OCI-LY1 (cell line): ENCODE measurements at regions not wholly inside any gene's neighbourhood (a gene's known extent, or its start where the extent isn't known, plus 50 kb on each side); places are given as distances from the start of the nearest gene placed in this dataset.

Experiments used
- H2AFZ ChIP-seq: fragments of 200-600 bp; sonication (generic), shearing (Covaris generic); 2 replicates; pipeline ENCODE4 v1.6.0; 2014; ENCODE audit warnings: antibody characterized with exemption, mild to moderate bottlenecking, low read length
- H3F3A ChIP-seq: fragments of 200-600 bp; sonication (generic), shearing (Covaris generic); 2 replicates; pipeline ENCODE4 v1.6.0; 2014; ENCODE audit warnings: mild to moderate bottlenecking, antibody characterized with exemption, low read length, moderate library complexity; ENCODE audit not compliant: insufficient read depth
- H3K27ac ChIP-seq: fragments of 200-600 bp; sonication (generic); 2 replicates; pipeline ENCODE4 v1.5.1; 2014; ENCODE audit warnings: low read length, mixed run types, mild to moderate bottlenecking, low read depth; ENCODE audit not compliant: poor library complexity, severe bottlenecking
- H3K27me3 ChIP-seq: fragments of 200-600 bp; sonication (generic); 2 replicates; pipeline ENCODE4 v1.6.0; 2014; ENCODE audit warnings: antibody characterized with exemption, mild to moderate bottlenecking, low read length, moderate library complexity; ENCODE audit not compliant: insufficient read depth
- H3K36me3 ChIP-seq: fragments of 200-600 bp; sonication (generic); 2 replicates; pipeline ENCODE4 v1.6.1; 2014; ENCODE audit warnings: mild to moderate bottlenecking, antibody characterized with exemption, low read length, moderate library complexity, mixed read lengths; ENCODE audit not compliant: insufficient read depth
- H3K4me1 ChIP-seq: fragments of 200-600 bp; sonication (generic); 2 replicates; pipeline ENCODE4 v1.5.1; 2014; ENCODE audit warnings: mild to moderate bottlenecking, low read length, moderate library complexity; ENCODE audit not compliant: insufficient read depth, severe bottlenecking
- H3K4me2 ChIP-seq: fragments of 200-600 bp; sonication (generic), shearing (Covaris generic); 2 replicates; pipeline ENCODE4 v1.6.1; 2014; ENCODE audit warnings: low read length
- H3K4me3 ChIP-seq: fragments of 200-600 bp; sonication (generic); 2 replicates; pipeline ENCODE4 v1.5.1; 2014; ENCODE audit warnings: low read length, low read depth, mild to moderate bottlenecking, mixed read lengths; ENCODE audit not compliant: poor library complexity, severe bottlenecking
- H3K79me2 ChIP-seq: fragments of 200-600 bp; shearing (Covaris generic); 2 replicates; pipeline ENCODE4 v1.6.1; 2016; ENCODE audit warnings: mixed run types, low read length, mixed read lengths; ENCODE audit not compliant: insufficient read depth
- H3K9ac ChIP-seq: fragments of 200-600 bp; sonication (generic), shearing (Covaris generic); 2 replicates; pipeline ENCODE4 v1.6.1; 2014; ENCODE audit warnings: mild to moderate bottlenecking, low read length, mixed read lengths
- H3K9me2 ChIP-seq: fragments of 200-600 bp; sonication (generic), shearing (Covaris generic); 2 replicates; pipeline ENCODE4 v1.6.1; 2014; ENCODE audit warnings: low read depth, mild to moderate bottlenecking, low read length, mixed read lengths
- H3K9me3 ChIP-seq: fragments of 200-600 bp; shearing (Covaris generic); 2 replicates; pipeline ENCODE4 v1.6.1; 2014; ENCODE audit warnings: low read length, mixed read lengths
- H4K20me1 ChIP-seq: fragments of 200-600 bp; sonication (generic), shearing (Covaris generic); 2 replicates; pipeline ENCODE4 v1.6.0; 2016; ENCODE audit warnings: mild to moderate bottlenecking, low read length; ENCODE audit not compliant: insufficient read depth
- EZH2 ChIP-seq: fragments of 200-600 bp; sonication (generic), shearing (Covaris generic); IDR thresholded peaks from 2 replicates; pipeline ENCODE4 v1.8.0; 2017; ENCODE audit warnings: borderline replicate concordance, mixed run types, mild to moderate bottlenecking, antibody characterized with exemption, low read length, moderate library complexity, mixed read lengths
- TF ChIP-seq, protein P1 (sequence below): fragments of 200-600 bp; sonication (generic), shearing (Covaris generic); IDR thresholded peaks from 2 replicates; pipeline ENCODE4 v1.5.1; 2017; ENCODE audit warnings: mild to moderate bottlenecking, antibody characterized with exemption, low read length, moderate library complexity, mixed read lengths

- Histone ChIP-seq H4K20me1 (no peaks in the 10 kb centered on the region), H3K9me2 (no peaks in the 10 kb centered on the region), H3K36me3 (no peaks in the 10 kb centered on the region), H3K4me1 (no peaks in the 10 kb centered on the region), H3K79me2 (no peaks in the 10 kb centered on the region), H3F3A (no peaks in the 10 kb centered on the region), H3K9me3 (no peaks in the 10 kb centered on the region), H3K9ac (no peak overlapping the region), H3K27ac (no peak overlapping the region), H3K27me3 (no peaks in the 10 kb centered on the region), H3K4me2 (no peak overlapping the region), H3K4me3 (no peak overlapping the region), H2AFZ (no peak overlapping the region)
- no peak for TF ChIP-seq EZH2
- TF ChIP-seq, protein P1, sequence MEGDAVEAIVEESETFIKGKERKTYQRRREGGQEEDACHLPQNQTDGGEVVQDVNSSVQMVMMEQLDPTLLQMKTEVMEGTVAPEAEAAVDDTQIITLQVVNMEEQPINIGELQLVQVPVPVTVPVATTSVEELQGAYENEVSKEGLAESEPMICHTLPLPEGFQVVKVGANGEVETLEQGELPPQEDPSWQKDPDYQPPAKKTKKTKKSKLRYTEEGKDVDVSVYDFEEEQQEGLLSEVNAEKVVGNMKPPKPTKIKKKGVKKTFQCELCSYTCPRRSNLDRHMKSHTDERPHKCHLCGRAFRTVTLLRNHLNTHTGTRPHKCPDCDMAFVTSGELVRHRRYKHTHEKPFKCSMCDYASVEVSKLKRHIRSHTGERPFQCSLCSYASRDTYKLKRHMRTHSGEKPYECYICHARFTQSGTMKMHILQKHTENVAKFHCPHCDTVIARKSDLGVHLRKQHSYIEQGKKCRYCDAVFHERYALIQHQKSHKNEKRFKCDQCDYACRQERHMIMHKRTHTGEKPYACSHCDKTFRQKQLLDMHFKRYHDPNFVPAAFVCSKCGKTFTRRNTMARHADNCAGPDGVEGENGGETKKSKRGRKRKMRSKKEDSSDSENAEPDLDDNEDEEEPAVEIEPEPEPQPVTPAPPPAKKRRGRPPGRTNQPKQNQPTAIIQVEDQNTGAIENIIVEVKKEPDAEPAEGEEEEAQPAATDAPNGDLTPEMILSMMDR: no peak
Measured at GRCh38 chr2:17070711-17071110, 405.1 kb upstream of the CYRIA start.

GRCh38 chr2:17069564-17069963 lies 403.9 kb upstream of the CYRIA start:
- H3K27ac ChIP-seq: no peak overlapping the region
- no peaks in the 10 kb centered on the region for H3K36me3 ChIP-seq
- H3K4me1 ChIP-seq: no peaks in the 10 kb centered on the region
- no peaks in the 10 kb centered on the region for H3F3A ChIP-seq
- H3K4me3 ChIP-seq: no peak overlapping the region
- H3K27me3 ChIP-seq: no peaks in the 10 kb centered on the region
- no peak overlapping the region for H3K4me2 ChIP-seq
- H3K9me2 ChIP-seq: no peaks in the 10 kb centered on the region
- no peak overlapping the region for H2AFZ ChIP-seq
- TF ChIP-seq EZH2: no peak
- TF ChIP-seq, protein P1: no peak
- no peak overlapping the region for H3K9ac ChIP-seq
- H4K20me1 ChIP-seq: no peaks in the 10 kb centered on the region
- no peaks in the 10 kb centered on the region for H3K79me2 ChIP-seq
- no peaks in the 10 kb centered on the region for H3K9me3 ChIP-seq

GRCh38 chr2:17068021-17068420 lies 402.4 kb upstream of the CYRIA start:
- H3K4me2 ChIP-seq: no peak overlapping the region
- H3K9me3 ChIP-seq: no peaks in the 10 kb centered on the region
- no peak overlapping the region for H3K4me3 ChIP-seq
- no peaks in the 10 kb centered on the region for H3K27me3 ChIP-seq
- H4K20me1 ChIP-seq: no peaks in the 10 kb centered on the region
- no peak overlapping the region for H3K9ac ChIP-seq
- no peak overlapping the region for H2AFZ ChIP-seq
- H3K36me3 ChIP-seq: no peaks in the 10 kb centered on the region
- no peak overlapping the region for H3K27ac ChIP-seq
- H3K79me2 ChIP-seq: no peaks in the 10 kb centered on the region
- TF ChIP-seq EZH2: no peak
- TF ChIP-seq, protein P1: no peak
- H3F3A ChIP-seq: no peaks in the 10 kb centered on the region
- H3K9me2 ChIP-seq: no peaks in the 10 kb centered on the region
- H3K4me1 ChIP-seq: no peaks in the 10 kb centered on the region
